GM12801 (cell line): ENCODE measurements at regions not wholly inside any gene's neighbourhood (a gene's known extent, or its start where the extent isn't known, plus 50 kb on each side); places are given as distances from the start of the nearest gene placed in this dataset.

Experiments used
- TF ChIP-seq, protein P1 (sequence below): IDR thresholded peaks from one replicate; pipeline ENCODE4 v1.5.1; 2011; ENCODE audit warnings: control low read depth; ENCODE audit not compliant: insufficient read length; ENCODE audit errors: extremely low read depth

DNA sequence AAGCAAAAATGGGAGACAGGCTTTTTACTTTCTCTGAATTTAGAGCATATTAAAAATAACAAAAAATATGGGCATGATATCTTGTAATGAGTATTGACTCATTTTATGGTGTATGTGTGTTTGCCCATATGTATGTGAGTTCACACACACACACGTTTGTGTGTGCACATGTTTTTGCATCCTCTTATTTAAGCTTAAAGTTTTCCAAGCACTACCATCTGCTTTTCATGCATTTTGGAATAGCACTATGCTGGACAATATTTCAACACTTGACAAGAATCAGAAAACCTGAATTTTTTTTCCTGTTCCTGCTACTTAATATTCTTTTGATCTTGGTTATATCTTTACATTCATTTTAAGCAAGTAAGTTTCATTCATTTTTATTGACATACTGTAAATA is 872.7 kb downstream of the OTOL1 start:
- TF ChIP-seq, protein P1, sequence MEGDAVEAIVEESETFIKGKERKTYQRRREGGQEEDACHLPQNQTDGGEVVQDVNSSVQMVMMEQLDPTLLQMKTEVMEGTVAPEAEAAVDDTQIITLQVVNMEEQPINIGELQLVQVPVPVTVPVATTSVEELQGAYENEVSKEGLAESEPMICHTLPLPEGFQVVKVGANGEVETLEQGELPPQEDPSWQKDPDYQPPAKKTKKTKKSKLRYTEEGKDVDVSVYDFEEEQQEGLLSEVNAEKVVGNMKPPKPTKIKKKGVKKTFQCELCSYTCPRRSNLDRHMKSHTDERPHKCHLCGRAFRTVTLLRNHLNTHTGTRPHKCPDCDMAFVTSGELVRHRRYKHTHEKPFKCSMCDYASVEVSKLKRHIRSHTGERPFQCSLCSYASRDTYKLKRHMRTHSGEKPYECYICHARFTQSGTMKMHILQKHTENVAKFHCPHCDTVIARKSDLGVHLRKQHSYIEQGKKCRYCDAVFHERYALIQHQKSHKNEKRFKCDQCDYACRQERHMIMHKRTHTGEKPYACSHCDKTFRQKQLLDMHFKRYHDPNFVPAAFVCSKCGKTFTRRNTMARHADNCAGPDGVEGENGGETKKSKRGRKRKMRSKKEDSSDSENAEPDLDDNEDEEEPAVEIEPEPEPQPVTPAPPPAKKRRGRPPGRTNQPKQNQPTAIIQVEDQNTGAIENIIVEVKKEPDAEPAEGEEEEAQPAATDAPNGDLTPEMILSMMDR: no peak

DNA sequence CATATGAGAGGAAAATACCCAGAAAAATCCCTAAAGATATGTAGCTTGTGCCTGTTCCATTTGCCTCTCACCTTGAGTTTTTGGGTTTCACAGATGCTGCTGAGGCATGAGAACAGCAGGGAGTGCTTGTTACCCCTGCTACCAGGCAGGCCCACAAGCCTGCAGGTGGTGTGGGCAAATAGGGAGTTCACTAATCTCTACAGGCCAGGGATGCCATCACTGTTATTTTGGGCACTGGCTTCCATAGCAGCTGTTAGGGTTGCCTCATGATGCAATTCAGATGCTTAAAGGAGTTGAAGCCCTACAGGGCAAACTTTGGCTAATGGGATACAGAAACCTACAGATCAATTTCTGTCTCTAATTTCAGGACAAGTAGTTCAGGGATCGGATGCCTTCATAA is 873.5 kb downstream of the OTOL1 start:
- TF ChIP-seq, protein P1: no peak

DNA sequence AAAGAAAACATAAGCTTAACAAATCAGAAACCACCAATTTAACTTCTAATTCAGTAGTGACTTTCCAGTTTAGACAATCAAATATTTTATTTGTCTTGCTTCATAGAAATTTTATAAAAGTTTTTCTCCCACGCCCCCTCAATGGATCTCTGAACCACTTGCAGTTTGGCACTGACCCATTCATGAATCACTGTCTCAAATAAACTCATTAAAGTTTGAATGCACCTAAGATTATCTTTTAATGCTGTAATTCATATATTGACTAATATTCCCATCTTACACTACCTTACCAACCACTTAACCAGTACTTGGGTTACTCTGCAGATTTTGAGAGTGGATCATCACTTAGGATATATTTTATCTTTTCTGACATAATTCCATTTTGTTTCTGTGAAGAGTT is 880.2 kb downstream of the OTOL1 start:
- TF ChIP-seq, protein P1: no peak

DNA sequence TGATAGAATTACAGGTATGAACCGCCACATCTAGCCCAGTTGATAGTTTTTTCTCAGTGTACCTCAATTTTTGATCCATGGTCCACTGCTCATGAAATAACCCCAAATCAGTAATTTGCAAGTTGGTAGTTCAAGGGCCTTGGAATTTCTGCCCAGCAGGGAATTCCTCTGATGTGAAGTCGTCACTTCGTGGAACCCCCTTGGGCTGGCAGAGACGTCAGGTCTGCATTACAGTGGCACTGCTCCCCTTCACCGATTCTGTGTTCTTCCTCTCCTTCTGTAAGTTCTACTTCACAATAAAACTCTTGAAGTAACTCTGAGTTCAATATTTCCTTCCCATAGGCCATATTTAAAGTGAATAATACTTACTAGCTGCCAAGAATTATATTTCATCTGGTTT is 881.0 kb downstream of the OTOL1 start:
- TF ChIP-seq, protein P1: no peak

DNA sequence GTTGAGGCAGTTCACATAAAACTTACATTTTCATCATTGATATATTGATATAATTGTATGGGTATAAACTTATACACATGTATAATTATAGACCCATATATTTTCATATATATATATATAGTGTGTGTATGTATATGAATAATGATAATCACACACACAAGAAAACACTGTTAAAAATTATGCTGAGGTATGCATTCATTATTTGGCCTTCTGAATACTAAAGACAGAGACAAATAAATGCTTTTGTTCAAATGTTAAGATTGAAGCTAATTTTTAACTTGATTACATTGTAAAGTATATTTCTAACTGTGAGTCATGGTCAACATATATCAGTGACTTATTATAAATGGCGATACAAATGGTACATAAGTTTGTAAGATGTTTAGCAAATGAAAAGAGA is 888.8 kb downstream of the OTOL1 start:
- TF ChIP-seq, protein P1: no peak

DNA sequence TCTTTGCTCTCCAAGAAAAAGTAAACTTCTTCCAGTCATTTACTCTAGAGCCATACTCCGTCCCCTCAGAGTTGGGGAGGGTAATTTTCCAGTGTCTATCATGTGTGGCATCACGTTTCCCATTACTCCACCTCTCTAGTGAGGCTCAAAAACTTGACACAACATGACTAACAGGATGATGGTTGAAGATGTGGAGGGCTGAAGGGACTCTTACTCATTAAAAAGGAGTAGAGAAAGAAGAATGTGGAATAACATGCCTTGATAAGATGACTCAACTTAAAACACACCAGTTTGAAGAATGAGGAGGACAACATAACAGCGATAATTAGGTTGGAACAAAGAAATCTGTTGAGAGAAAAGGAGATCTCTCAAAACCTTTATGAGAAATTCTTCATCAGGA is 894.3 kb downstream of the OTOL1 start:
- TF ChIP-seq, protein P1: no peak

DNA sequence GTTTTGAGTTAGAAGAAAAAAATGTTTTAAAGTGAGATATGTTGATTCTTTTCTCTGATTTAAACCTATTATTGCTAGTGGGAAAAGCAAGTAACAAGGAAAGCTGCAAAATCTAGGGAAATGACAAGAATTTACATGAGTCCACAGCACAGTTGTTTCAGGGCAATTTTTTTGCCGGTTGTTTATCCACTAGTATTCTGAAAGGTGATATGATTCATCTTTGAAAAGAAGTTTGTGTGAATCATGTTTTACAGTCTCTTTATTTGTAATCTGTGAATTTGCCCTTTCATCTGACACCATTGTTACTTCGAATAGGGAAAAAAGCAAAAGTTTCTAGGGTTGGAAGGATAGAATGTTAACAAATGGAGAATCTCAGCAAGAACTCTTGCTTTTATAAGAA is 894.7 kb downstream of the OTOL1 start:
- TF ChIP-seq, protein P1: no peak

DNA sequence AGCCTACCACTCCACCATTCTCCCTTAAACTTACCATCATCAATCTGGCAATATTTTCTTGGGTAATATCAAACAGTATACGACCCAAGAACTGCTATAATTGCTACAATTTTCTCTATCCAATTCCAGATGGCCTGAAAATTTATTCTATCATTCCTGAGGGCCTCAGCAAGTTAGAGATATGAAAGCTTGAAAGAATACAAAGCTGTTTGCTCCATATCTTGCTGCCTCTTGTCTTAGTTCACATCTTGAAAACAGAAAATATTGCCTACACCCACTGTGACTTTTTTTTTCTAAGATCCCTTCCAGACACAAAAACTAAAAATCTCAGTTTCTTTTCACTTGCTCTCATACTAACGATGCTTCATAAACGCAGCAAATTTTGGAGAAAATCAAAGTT is 898.9 kb downstream of the OTOL1 start:
- TF ChIP-seq, protein P1: no peak
